Osteoblast (primary cell): ENCODE measurements at regions not wholly inside any gene's neighbourhood (a gene's known extent, or its start where the extent isn't known, plus 50 kb on each side); places are given as distances from the start of the nearest gene placed in this dataset.

Source experiments
- DNase-seq: peaks from one replicate; pipeline ENCODE4 v3.0.0; 2011; ENCODE audit warnings: low spot score, mixed read lengths; ENCODE audit not compliant: insufficient read length; ENCODE audit errors: missing footprints
- H2AFZ ChIP-seq: 2 replicates; pipeline ENCODE4 v1.6.0; 2011; ENCODE audit warnings: mild to moderate bottlenecking, low read length
- H3K27ac ChIP-seq: 2 replicates; pipeline ENCODE4 v1.5.1; 2011; ENCODE audit warnings: mild to moderate bottlenecking, low read depth, low read length, moderate library complexity
- H3K27me3 ChIP-seq: 2 replicates; pipeline ENCODE4 v1.6.0; 2012; ENCODE audit warnings: mild to moderate bottlenecking, control low read depth, inconsistent platforms, low read length, moderate library complexity; ENCODE audit not compliant: insufficient read depth
- H3K36me3 ChIP-seq: 2 replicates; pipeline ENCODE4 v1.5.1; 2011; ENCODE audit warnings: mild to moderate bottlenecking, low read length, control low read depth, moderate library complexity; ENCODE audit not compliant: insufficient read depth
- H3K4me1 ChIP-seq: 2 replicates; pipeline ENCODE4 v1.5.1; 2011; ENCODE audit warnings: mild to moderate bottlenecking, low read length, control low read depth, moderate library complexity; ENCODE audit not compliant: insufficient read depth
- H3K4me2 ChIP-seq: 2 replicates; pipeline ENCODE4 v1.6.0; 2011; ENCODE audit warnings: mild to moderate bottlenecking, low read length; ENCODE audit not compliant: insufficient read depth
- H3K4me3 ChIP-seq: fragments of 200-600 bp; sonication (generic); 3 replicates; pipeline ENCODE4 v1.5.1; 2012; ENCODE audit warnings: mild to moderate bottlenecking, low read length, inconsistent platforms; ENCODE audit not compliant: insufficient read depth
- H3K79me2 ChIP-seq: 2 replicates; pipeline ENCODE4 v1.6.0; 2012; ENCODE audit warnings: mild to moderate bottlenecking, low read length, control low read depth, inconsistent platforms; ENCODE audit not compliant: insufficient read depth
- H3K9me3 ChIP-seq: 2 replicates; pipeline ENCODE4 v1.5.1; 2011; ENCODE audit warnings: low read depth, low read length, control low read depth
- H4K20me1 ChIP-seq: 2 replicates; pipeline ENCODE4 v1.6.0; 2012; ENCODE audit warnings: mild to moderate bottlenecking, low read length, control low read depth; ENCODE audit not compliant: insufficient read depth
- TF ChIP-seq, protein P1 (sequence below): IDR thresholded peaks from 2 replicates; pipeline ENCODE4 v1.5.1; 2011; ENCODE audit warnings: mild to moderate bottlenecking, low read depth, low read length, moderate library complexity; ENCODE audit errors: extremely low read depth

DNA sequence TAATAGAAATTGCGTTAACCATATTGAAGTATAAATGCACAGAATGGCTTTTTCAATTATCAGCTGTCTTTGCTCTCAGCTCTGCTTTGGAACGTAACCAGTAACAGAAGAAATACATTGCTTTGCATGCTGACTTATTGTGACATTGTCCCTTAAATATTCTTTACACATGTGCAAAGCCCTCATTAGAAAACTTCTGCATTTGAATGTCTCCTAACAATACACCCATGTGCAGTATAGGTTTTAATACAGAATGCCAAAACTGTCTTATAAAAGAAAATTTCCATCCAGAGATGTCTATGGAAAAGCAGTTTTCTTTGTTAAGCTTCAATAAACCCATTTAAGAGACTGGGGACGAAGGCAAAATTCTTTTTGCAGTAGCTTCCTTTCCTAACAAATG is 560.3 kb upstream of the CHORDC1 start:
- Histone ChIP-seq H3K27me3 (no peaks in the 10 kb centered on the region), H3K4me3 (no peak overlapping the region), H3K79me2 (no peaks in the 10 kb centered on the region), H4K20me1 (no peaks in the 10 kb centered on the region), H3K4me1 (no peaks in the 10 kb centered on the region), H3K27ac (no peak overlapping the region), H3K36me3 (no peaks in the 10 kb centered on the region), H3K9me3 (no peaks in the 10 kb centered on the region), H2AFZ (no peak overlapping the region), H3K4me2 (no peak overlapping the region)
- DNase-seq: no peak
- TF ChIP-seq, protein P1, sequence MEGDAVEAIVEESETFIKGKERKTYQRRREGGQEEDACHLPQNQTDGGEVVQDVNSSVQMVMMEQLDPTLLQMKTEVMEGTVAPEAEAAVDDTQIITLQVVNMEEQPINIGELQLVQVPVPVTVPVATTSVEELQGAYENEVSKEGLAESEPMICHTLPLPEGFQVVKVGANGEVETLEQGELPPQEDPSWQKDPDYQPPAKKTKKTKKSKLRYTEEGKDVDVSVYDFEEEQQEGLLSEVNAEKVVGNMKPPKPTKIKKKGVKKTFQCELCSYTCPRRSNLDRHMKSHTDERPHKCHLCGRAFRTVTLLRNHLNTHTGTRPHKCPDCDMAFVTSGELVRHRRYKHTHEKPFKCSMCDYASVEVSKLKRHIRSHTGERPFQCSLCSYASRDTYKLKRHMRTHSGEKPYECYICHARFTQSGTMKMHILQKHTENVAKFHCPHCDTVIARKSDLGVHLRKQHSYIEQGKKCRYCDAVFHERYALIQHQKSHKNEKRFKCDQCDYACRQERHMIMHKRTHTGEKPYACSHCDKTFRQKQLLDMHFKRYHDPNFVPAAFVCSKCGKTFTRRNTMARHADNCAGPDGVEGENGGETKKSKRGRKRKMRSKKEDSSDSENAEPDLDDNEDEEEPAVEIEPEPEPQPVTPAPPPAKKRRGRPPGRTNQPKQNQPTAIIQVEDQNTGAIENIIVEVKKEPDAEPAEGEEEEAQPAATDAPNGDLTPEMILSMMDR: no peak

DNA sequence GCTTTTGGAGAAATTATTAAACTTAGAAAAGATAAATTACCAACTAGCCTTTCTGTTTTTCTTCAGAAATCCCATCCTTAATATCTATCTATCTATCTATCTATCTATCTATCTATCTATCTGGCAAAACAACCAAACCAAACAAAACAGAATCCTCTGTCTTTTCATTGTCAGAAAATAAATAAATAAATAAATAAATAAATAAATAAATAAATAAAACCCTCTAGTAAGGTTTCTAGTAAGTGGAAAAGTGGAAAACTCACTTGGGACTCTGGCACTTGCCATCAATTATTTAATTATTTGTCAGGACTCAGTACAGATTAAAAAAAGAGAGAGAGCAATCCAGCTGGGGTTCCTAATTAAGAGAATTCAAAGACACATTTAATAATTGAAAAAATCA is 556.2 kb upstream of the CHORDC1 start:
- Histone ChIP-seq H2AFZ (no peak overlapping the region), H3K36me3 (no peaks in the 10 kb centered on the region)
- TF ChIP-seq, protein P1: no peak

DNA sequence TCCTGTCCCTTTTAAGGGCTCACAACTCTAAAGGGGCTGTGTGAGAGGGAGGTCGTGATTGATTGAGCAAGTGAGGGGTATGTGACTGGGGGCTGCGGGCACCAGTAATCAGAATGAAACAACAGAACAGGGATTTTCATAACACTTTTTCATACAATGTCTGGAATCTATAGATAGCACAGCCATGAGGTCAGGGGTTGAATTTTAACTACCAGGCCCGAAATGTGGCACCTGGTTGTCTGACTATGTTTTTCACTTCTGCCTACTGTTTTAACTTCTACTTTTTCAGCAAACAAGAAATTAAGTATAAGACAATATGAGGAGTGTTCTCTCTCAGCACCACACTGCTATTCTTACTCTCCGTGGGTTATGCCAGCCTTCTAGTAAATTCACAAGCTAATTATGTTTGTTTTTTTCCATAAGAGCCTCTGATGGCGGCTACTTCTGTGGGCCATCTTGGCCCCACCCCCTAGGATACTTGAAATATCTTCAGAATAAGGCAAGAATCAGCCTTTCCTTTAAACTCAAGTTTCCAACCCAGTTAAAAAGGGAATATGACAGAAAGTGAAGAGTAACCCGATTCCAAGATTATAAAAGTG is 552.8 kb upstream of the CHORDC1 start:
- Histone ChIP-seq H3K27me3 (no peaks in the 10 kb centered on the region), H2AFZ (no peak overlapping the region), H3K79me2 (no peaks in the 10 kb centered on the region), H3K4me2 (no peak overlapping the region), H3K4me3 (no peak overlapping the region), H3K36me3 (no peaks in the 10 kb centered on the region), H4K20me1 (no peaks in the 10 kb centered on the region), H3K9me3 (no peaks in the 10 kb centered on the region), H3K4me1 (no peaks in the 10 kb centered on the region), H3K27ac (no peak overlapping the region)
- TF ChIP-seq, protein P1: no peak
- DNase-seq: no peak

More for the DNA sequence above, 556.2 kb upstream of the CHORDC1 start:
- H3K27ac ChIP-seq: no peak overlapping the region
- H3K79me2 ChIP-seq: no peaks in the 10 kb centered on the region
- H3K4me3 ChIP-seq: no peak overlapping the region
- no peaks in the 10 kb centered on the region for H3K27me3 ChIP-seq
- DNase-seq: no peak
- H3K9me3 ChIP-seq: no peaks in the 10 kb centered on the region
- no peaks in the 10 kb centered on the region for H4K20me1 ChIP-seq
- H3K4me2 ChIP-seq: no peak overlapping the region
- no peaks in the 10 kb centered on the region for H3K4me1 ChIP-seq

DNA sequence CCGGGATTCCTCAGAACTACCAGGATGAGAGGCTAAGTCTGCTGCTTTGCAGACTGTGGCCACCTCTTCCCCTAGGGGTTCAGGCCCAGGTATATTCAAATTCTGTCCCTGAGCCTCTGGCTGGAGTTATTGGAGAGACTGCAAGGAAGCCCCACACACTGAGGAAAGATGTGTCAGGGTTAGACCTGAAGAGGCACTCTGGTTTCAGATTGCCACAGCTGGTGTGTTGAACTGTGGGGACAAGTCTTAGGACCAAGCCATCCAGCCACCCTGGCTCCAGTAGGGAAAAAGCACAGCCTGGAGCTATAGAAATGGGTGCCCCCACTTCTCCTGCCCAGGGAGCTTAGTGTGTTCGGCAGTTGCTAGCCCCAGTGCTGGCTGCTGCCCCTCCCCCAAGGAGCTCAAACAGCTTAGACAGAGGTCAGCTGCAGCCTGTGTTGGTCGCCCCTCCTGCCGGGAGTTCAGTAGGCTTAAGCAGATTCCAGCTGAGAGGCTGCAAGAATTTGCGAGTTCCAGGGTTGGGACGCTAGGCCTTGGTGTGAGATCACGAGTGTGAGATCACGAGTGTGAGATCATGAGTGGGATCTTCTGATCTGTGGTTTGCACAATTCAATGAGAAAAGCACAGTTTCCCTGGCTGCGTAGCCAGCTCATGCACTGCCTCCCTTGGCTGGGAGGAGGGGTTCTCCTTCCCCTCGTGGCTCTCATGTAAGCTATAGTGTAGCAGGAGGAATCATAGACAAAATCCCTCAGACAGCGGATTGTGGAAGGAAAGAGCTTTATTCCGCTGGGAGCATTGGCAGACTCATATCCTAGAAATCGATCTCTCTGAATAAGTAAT is 552.1 kb upstream of the CHORDC1 start:
- Histone ChIP-seq H3K27ac (no peak overlapping the region), H3K36me3 (no peaks in the 10 kb centered on the region), H4K20me1 (no peaks in the 10 kb centered on the region), H3K27me3 (no peaks in the 10 kb centered on the region), H3K4me2 (no peak overlapping the region), H3K79me2 (no peaks in the 10 kb centered on the region), H3K4me3 (no peak overlapping the region), H3K9me3 (no peaks in the 10 kb centered on the region), H3K4me1 (no peaks in the 10 kb centered on the region), H2AFZ (no peak overlapping the region)
- DNase-seq: no peak
- TF ChIP-seq, protein P1: no peak
